ENCODE measurements at regions not wholly inside any gene's neighbourhood (a gene's known extent, or its start where the extent isn't known, plus 50 kb on each side); places are given as distances from the start of the nearest gene placed in this dataset.

DNA sequence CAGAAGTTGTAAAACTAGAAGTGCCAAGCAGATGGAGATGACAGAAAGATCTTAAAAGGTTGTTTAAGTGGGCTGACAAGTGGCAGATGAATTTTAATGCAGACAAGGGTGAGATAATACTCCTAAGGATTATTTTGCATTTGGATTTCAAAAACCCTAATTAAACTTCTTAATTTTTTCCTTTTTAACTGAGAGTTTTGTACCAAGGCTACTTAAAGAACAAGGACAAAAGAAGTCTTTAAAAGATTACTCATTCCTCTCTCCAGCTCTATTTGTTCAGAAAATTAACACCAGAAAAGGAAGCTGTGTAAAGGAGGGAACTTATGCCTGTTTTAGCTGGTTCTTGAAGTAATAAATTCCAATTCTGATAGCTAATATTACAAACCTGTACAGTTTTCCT, 275.4 kb downstream of the ETNK1 start:
- no peak for DNase-seq (ENCODE audit: low spot score)

DNA sequence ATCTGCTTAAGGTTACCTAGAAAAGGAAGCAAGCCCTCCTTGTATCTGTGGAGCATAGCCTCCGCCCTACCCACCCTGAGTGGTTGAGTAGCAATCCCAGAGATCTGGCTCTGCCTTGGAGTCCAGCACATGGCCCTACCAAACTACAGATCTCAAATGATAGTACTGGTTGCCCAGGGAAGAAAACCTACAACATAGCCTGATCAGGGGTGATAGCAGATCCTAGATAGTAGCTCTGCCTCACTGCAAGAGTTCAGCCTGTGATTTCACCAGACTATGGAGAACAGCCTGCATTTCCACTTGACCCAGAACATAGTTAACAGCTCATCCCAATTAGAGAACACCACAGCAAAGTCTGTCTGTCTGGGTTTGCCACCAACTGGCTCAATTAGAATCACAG, 279.5 kb downstream of the ETNK1 start:
- DNase-seq (ENCODE audit: low spot score), result no peak

DNA sequence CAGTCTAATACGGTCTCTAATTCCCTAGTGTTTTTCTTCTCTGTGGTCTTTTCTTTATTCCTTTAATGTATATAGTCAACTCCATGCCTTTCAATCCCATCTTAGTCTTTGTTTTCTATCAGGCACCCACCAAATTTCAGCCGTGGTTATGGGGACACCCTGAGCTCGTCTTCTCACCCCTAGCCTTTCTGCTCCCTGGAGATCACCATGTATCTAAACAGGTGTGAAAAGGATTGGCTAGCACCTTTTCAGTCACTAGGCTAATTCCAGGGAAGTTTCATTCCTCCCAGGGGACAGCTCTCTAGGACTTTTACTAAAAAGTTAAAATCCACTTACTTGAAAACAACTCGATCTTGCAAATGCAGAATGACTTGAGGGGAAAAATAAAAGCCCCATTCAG, 291.3 kb downstream of the ETNK1 start:
- DNase-seq (ENCODE audit: low spot score), result no peak

DNA sequence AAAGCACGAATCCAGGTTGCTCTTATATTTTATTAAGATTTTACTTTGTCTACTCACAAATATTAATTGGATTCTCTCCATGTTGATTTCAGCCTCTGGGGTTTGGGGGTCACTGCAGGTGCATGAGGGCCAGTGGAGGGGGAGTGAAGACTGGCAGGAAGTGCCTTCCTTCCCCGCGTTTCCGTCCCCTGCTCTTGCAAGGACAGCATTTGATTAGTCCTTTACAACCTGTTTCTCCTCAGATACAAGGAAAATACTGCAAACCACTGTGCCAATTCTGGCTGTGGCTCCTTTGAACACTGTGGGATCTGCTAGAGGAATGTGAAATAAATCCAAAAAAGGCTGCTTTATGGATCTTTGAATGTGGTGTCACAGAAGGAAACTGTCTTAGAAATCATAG, 291.8 kb downstream of the ETNK1 start:
- no peak for DNase-seq (ENCODE audit: low spot score)

DNA sequence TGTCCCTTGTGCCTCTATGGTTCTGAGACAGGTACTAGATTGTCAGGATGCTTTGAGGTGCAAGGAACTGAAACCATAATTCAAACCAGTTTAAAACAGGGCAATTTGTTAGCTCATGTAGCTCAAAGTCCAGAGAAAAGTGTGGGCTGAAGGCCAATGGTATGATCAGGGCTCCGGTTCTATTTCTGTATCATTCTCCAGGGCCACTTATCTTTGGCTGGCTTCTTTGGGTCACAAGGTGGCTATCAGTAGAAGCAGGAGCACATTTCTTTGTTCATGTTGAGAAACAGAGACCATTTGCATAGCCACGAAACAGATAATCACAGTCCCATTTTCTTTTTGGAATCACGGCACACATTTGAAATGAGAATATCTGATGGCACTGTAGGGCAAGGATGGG, 294.9 kb downstream of the ETNK1 start:
- DNase-seq (ENCODE audit: low spot score), result no peak

DNA sequence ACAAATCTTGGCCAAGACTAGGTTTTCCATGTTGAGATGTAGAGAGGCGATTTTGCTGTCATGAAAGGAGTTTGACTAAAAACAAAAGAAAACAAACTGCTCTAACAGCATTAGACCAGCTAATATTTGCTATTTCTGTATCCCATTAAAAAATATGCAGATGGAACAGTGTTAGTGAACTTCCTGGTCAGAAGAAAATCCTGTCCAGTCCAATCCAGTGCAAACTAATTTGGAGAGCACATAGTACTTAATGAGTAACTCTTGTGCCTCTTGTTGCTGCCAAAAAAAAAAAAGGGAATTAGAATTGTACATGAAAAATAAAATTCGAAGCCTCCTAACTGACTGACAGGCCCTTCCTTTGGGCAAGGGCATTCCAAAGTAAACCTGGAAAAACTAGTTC, 298.8 kb downstream of the ETNK1 start:
- no peak for DNase-seq (ENCODE audit: low spot score)

DNA sequence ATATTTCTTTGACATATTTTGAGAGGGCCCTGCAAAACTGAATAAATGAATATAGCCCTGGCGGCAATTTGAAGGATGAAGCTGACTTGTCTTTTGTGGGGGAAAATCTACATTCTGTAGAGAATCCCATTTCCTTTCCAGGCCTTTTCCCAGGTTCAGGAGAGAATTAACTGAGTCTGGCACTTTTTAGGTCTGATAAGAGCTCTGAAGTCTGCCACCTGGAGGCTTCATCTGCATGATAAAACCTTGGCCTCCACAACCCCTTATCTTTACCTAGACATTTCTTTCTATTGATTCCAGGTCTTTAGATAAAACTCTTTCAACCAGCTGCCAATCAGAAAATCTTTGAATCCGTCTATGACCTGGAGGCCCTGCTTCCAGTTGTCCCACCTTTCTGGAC, 299.4 kb downstream of the ETNK1 start:
- no peak for DNase-seq (ENCODE audit: low spot score)

DNA sequence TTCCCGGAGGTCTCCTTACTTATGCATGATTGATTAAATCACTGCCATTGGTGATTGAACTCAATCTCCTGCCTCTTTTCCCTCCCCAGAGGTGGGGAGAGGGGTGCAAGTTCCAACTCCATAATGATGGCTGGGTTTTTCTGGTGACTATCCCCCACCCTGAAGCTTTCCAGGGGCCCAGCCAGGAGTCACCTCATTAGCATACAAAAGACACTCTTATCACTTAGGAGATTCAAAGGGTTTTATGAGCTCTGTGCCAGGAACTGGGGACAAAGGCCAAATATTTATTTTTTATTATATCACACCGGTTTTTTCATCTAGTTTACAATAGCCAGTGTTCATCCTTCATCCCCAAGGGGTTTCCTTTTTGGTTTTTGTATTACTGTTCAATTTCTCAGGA, 300.7 kb downstream of the ETNK1 start:
- no peak for DNase-seq (ENCODE audit: low spot score)

DNA sequence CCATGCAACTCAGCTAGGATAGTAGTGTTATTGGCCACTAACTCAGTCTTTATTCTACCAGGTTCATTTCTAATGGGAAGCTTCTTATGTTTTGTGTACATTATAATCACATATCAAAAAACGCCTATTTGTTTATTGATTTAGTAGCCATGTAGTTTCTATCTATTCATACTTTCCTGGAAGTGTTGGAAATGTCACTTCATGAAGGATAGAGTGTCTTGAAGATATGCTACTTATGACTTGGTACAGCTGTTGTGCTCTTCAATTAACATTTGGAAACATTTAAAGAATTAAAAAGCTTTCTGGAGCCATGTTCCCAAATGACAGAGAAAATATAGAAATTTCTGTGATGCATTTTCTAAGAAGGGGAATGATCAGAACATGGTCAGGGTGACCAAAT, 307.5 kb downstream of the ETNK1 start:
- DNase-seq (ENCODE audit: low spot score), result no peak

DNA sequence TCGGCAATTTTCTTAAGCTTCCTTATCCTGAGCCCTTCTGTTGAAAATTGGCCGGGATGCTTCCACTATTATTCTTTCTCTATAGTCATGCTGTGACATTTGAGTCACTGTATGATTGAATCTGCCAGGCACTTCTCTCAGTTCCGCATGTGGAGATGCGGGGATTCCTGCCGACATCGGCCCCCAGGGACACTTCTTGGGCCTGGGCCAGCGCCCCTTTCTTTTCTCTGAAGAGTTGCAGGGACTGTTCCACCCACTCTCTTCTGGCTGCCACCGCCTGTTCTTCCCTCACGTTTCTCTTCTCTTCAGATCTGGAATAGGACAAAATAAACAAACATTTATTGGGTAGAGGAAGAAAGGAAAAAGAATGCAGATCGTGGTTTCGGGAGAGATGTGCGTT, 310.1 kb downstream of the ETNK1 start:
- DNase-seq (ENCODE audit: low spot score), result no peak

DNA sequence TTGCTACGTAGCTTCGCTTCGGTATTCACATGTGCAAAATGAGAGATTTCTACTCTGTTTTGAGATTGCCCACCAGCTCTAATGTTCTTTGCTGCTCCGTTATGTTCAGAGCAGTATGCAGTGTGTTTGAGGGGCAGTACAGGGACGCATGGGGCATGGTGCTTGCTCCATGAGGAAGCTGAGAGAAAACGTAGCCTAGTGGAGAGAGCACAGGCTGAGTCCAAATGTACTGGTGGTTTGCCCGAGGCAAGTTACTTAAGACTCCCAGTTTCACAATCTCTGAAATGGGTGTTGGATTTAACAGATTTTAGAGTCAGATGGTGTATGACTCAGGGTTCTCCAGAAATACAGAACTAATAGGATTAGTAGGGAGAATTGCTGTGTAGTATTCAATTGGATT, 310.5 kb downstream of the ETNK1 start:
- no peak for DNase-seq (ENCODE audit: low spot score)

DNA sequence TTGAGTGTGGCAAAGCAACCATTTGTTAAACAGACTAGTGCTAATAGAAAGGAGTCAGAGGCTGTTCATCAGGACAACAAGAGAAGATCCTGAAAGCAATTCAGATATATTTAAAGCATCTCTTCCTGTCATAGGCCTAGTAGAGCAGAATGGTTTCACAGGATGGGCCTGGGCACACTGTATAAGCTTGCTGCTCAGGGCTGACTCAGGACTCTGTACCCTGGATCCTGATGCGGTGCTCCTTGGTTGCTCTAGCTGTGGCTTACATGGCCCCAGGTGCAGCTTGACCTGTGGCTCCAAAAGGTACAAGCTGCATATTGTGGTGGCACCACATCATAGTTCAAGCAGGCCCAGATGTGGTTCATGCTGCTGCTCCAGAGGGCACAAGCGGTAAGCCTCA, 313.4 kb downstream of the ETNK1 start:
- DNase-seq (ENCODE audit: low spot score), result no peak

DNA sequence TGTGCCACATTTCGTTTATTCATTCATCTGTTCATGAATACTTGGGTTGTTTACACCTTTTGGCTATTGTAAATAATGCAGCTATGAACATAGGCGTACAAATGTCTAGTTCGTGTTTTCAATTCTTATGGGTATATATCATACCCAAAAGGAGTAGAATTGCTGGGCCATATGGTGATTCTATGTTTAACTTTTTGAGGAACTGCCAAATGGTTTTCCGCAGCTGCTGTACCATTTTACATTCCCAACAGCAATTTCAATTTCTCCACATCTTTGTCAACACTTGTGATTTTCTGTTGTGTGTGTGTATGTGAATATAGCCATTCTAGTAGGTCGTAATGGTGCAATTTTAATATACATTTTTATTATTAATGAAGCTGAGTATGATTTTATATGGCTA, 326.2 kb downstream of the ETNK1 start:
- DNase-seq (ENCODE audit: low spot score), result no peak

DNA sequence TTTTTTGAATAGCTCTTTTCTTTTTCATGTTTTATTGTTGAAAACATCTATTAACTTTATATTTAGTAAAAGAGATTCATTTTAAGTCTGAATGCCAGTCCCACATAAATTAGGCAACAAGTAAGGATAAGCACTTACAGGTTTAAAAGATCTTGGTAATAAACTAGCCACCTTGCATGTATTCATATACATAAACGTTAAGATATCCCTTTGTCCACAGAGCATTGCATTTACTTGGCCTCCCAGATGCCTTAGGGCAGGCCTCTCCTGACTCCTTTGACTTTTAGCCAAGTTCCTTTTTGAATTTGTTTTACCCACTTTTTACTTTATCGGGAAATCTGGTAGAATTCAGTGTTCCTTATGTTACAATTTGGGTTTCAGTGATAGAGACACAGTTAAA, 331.7 kb downstream of the ETNK1 start:
- no peak for DNase-seq (ENCODE audit: low spot score)

DNA sequence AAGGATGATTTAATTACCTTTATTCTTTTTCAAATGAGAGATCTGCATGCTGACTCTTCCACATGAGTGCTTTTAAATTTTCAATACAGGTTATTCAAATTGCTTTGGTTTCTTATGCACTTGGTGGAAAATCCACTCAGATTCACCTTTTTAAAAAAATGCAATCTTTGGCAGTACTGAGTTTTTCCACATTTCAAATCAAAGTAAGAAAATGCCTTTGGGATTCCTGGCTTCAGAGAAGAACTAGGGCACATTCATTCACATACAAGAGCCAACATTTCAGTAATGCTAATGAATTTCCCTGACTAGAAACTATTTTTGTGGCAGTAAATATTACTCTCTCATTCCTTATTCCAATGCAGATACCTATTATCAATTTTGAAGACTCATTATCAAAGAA, 342.2 kb downstream of the ETNK1 start:
- no peak for DNase-seq (ENCODE audit: low spot score)

DNA sequence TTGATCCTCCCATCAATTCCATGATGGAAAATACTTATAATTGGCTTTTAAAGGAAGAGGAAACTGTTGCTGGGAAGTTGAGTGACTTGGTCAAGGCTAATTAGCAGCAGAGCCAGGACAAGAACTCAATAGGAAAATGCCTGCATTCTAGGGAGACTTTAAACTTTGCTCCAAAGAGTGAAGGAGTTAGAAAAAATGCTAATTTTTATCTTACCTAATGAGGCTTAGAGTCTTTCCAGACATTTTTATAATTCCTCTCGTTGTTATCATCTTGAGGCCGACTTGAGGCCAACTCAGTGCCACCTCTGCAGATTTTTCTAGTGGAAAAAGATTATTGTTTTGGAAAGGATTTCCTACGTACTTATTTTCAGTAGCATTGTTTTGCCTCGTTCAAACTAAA, 344.6 kb downstream of the ETNK1 start:
- DNase-seq (ENCODE audit: low spot score), result no peak

DNA sequence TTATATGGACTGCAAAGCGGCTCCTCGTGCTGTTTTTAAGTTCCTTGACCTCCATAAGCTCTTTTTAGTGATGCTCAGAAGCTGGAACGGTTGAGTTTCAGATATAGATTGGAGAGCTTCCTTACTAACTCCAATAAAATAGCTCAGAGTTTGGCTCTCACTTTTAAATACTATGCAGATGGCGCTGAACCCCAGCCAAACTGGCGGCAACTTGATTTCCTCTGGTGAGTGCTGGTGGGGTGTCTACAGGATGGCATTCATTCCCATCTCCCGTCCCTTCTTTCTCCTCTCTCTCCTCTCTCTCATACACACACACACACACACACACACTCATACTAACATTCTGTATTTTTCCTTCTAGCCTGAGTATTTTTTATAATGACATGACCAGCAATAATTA, 346.3 kb downstream of the ETNK1 start:
- no peak for DNase-seq (ENCODE audit: low spot score)

DNA sequence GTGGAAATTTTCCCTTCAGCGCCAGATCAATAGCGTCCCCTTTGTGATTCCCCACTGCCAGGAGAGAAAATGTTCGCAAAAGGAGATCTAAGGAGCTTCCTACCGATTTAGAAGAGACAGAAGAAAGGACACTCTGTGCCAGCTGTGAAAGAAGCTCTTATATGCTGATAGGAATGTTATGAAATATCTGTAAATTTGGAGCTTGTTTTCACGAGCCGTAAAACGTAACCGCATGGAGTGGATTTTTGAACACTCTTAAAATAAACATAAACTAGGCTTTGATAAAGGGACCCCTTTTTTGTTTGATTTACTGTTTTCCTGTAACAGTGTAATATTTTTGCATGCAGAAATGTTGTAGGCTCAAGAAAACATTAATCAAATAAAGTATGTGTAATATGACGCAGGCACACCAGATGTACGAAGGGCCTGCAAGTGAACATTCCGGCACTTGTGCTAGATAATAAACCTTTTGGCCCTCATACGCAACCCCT, 346.8 kb downstream of the ETNK1 start:
- DNase-seq (ENCODE audit: low spot score), result no peak

DNA sequence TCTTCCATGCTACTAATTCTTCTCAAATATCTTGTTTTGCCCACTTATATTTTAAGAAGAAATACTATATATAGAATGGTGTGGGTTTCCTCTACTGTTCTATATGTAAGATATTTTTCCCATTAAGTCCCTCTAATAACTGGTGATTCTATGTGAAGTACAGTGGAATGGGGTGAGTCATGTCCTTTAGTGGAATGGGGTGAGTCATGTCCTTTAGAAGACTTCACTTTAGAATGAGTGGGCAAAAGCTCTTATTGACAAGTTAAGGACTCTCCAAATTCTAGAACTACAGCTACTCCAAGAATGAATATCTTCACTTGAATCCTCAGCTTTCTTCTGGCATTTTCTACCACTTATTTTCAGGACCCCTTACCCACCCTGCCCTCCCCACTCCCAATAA, 349.9 kb downstream of the ETNK1 start:
- peak; percentile 14 for DNase-seq (ENCODE audit: low spot score)

DNA sequence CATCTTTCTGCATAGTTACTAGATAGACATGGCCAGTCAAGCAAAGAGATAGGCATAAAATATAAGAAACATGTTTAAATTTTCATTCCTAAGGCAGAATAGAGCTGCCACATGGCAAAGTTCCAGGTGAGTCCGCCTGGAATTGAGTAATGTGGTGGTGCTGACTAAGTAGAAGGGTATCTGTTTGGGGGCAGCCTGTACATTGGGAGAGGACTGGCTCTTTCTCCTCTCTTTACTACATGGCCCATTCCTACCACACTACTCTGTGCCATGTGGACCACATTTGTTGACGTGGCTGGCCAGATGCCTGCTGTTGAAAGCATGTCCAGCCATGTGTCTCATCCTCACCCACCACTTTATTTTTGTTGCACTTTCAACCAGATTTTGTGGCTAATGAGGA, 354.0 kb downstream of the ETNK1 start:
- peak; percentile 69 for DNase-seq (ENCODE audit: low spot score)

DNA sequence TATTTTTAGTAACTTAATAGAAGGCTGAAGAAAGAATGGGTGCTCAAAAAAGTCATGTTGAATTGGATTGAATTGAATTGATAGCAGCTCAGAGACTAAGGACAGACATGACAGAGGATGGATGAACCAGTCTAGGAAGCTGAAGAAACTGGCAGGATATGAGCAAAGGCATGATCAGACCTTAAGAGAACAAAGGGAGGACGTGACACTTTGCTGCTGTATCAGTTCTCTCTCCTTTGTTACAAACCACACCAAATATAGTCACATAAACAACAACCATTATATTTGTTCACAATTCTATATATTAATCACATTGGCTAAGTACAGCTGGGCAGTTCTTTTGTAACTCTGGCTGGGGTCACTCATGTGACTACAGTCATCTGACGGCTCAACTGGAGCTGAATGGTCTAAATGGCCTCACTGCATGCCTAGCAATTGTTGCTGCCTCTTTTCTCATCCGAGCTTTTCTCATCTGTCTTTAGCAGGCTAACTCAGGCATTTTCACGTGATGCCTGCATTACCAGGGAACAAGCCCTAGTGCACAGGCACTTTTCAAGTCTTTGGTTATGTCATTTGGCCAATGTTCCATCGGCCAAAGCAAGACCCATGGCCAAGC, 355.0 kb downstream of the ETNK1 start:
- DNase-seq (ENCODE audit: low spot score), result no peak

DNA sequence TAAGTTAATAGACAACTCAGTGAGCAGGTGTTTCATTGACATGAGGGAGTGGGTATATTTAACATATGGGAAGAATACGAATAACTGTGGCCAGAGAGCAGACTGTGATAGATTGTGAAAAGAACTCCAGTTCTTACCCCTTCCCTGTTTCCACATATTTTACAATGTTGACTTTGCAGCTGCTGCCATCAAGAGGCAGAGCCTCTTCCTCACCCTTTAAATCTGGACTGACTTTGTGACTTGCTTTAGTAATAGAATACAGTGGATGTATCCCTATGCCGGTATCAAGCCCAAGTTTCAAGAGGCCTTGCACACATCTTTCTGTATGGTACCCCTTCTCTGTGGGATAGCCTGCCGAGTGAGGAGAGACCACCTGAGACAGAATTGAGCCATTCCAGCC, 356.7 kb downstream of the ETNK1 start:
- no peak for DNase-seq (ENCODE audit: low spot score)

DNA sequence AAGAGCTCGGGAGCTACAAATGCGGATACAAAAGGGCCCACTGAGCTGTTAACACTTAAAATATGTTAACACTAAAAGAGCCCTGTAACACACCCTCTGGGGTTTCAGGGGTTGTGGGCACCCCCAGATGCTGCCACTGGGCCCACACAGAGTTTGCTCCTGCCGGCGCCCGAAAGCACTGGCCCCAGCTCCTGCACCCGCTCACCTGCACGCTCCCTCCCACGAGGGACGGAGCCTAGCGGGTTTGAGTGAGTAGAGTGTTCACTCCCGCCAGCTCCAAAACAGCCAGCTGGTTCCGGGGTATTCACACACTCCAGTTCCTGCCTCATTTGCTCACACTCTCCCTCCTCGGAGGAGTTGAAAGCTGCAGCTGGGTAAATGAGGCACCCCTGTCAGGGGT, 357.7 kb downstream of the ETNK1 start:
- DNase-seq (ENCODE audit: low spot score), result no peak

DNA sequence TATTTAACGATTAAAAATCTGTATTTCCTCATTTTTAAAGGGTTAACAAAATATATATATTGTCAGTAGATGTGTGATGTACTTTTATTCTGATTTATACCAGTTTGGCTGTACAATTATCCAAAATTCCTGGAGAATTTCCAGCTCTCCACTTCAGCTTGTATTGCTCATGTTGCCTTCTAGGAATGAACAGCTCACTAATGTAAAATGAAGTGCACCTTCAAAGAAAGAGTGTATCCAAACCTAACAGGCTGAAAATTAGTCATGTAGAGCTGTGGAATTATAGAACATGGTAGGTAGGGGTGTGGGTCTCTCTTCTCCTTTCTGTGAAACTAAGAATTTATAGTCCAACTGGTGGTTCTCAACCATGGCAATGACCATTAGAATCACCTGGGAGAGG, 362.0 kb downstream of the ETNK1 start:
- no peak for DNase-seq (ENCODE audit: low spot score)

DNA sequence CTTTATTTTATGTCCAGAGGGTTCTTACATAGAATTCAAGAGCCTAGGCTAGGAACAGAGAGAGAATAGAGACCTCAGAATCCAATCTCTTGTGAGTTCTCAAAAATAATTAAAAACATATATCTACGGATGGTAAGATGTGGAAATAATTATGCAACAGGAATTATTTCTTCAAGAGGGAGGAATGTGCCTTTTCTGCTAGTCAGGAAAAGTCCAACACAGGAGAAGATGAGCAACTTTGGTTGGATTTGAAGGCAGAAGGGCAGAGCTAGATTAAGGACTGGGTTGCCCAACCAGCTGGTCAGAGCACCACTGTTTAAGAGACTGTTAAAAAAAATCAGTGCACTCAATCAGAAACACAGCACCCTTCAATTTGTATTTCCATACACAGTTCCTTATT, 365.5 kb downstream of the ETNK1 start:
- no peak for DNase-seq (ENCODE audit: low spot score)

All from AG20443 (cell line).